GM18508 (cell line): ENCODE measurements at regions not wholly inside any gene's neighbourhood (a gene's known extent, or its start where the extent isn't known, plus 50 kb on each side); places are given as distances from the start of the nearest gene placed in this dataset.
"Not testable (repeated sequence)": the region's sequence is repeated elsewhere in the genome, so short reads cannot be mapped to it uniquely, and the experiment has no call there.

Experiments used
- ATAC-seq: cut with Tn5 transposase; IDR thresholded peaks from one replicate; pipeline ENCODE4 v1.9.1; 2021; ENCODE audit warnings: moderate number of reproducible peaks; ENCODE audit not compliant: insufficient read depth, unreplicated experiment

DNA sequence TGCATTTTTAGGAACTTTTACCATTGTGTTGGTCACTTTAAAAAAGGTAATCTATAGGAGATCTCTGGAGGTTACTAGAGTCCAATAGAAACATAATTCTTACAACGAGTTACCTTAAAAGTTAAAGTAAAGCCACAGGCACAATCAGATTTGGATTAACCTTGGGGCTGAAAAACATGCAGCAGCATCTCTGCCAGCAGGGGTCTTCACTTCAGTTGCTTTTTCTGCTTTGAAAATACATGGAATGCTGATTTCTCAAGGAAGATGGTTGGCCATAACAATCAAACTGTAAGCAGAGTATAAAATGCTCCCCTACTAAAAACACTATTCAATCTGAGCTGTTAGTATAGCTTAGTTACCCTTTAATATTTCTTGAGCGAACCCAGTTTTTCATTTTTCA is 1072.3 kb upstream of the PCDH10 start:
- ATAC-seq = no peak

DNA sequence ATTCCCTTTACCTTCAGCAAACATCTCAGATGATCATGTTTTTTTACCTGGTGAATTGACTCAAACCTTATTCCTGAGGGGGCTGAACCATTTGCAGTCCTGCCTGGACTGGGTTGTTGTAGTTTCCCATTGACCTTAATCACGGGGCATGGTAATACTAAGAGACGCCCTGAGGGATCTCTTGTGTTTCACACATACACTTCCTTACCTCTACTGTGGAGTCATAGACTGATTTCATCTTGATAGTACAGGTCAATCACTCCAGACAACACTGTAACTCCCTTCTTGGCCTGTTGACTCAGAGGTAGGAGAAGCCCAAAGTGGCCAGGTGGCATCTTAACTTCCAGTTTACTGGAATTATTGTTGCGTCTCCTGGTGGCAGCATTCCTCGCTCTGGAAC is 1064.0 kb upstream of the PCDH10 start:
- no peak for ATAC-seq

DNA sequence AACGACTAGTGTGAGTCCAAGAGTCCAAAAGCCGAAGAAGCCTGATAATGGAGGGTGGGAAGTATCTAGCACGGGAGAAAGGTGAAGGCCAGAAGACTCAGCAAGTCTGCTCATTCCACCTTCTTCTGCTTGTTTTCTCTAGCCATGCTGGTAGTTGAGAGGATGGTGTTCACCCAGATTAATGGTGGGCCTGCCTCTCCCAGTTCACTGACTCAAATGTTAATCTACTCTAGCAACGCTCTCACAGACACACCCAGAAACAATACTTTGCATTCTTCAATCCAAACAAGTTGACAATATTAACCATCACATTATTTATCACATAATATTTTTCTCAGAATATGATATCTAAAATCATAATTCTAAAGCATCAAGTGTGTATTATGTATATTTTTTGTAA is 1055.1 kb upstream of the PCDH10 start:
- ATAC-seq = no peak

DNA sequence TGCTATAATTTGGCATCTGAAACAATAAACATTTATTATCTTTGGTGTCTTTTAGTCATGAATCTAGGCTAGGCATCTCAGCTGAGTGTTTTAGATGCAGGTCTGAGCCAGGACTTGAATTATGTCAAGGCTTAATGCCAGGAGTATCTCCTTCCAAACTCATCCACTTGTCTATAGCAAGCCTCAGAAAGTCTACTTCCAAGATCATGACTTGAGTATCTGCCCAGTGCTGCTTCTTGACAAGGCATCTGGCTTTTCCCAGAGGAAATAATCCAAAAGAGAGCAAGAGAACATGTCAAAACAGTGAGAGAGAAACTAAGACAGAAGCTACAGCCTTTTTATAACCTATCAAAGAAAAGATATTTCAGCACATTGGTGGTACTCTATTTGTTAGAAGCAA is 1052.1 kb upstream of the PCDH10 start:
- ATAC-seq = no peak

DNA sequence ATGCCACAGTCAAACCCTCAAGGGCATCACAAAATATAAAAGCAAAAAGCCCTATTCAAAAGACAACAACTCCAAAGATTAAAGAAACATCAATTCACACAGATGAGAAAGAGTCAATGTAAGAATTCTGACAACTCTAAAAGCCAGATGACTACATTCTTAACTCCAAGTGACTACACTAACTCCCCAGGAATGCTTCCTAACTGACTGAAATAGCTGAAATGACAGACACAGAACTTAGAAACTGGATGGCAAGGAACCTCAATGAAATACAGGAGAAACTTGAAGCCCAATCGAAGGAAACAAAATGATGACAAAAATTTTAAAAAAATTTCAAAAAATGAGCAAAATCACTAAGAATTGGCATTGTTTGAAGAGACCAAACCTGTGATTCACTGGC is 1047.6 kb upstream of the PCDH10 start:
- no peak for ATAC-seq

DNA sequence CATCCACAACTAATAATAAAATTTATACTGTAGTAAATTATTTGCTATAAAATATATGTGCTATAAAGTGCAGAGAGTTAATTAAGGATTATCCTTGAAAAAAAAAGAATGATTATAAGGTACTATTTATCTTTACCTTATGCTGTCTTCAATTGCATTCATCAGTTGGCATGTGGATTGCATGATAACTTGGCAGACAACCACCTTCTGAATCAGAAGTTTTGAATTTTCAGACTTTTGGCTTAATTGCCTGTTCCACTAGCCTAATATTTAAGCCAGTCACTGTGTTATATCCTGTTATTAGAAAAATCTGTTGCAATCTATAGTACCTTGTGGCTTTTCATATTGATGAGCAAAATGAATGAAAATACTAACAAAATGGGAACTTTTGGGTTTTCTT is 1040.3 kb upstream of the PCDH10 start:
- ATAC-seq = no peak

DNA sequence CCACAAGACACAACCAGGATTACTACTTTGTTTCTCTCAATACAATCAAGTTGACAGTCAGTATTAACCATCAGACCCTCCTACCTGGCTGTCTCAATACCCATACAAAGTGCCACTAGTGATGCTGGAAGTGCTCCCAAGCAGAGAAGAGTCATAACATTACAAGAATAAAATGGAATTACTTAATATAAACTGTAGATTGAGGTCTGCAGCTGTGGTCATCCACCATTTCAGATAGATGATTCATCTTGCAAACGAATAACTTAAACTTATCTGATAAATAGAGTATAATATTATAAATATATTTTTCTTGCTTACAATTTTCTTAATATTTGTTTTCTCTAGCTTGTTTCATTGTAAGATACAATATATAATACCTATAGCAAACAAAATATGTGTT is 1034.2 kb upstream of the PCDH10 start:
- no peak for ATAC-seq

DNA sequence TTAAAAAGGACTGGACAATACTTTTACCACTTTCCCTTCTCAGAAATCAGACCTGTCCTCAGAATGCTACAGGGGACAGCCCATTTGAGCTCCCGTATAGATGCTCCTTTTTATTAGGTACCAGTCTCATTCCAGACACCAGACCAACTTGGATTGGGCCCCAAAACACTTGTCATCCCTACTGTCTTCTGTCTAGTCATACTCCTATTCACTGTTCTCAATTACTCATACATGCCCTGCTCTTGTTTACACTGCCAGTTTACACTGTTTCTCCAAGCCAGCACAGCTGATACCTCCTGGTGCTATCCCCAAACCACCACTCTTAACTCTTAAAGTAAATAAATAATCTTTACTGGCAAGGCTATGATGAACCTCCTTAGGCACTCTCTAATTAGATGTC is 1026.4 kb upstream of the PCDH10 start:
- ATAC-seq = not testable (repeated sequence)

DNA sequence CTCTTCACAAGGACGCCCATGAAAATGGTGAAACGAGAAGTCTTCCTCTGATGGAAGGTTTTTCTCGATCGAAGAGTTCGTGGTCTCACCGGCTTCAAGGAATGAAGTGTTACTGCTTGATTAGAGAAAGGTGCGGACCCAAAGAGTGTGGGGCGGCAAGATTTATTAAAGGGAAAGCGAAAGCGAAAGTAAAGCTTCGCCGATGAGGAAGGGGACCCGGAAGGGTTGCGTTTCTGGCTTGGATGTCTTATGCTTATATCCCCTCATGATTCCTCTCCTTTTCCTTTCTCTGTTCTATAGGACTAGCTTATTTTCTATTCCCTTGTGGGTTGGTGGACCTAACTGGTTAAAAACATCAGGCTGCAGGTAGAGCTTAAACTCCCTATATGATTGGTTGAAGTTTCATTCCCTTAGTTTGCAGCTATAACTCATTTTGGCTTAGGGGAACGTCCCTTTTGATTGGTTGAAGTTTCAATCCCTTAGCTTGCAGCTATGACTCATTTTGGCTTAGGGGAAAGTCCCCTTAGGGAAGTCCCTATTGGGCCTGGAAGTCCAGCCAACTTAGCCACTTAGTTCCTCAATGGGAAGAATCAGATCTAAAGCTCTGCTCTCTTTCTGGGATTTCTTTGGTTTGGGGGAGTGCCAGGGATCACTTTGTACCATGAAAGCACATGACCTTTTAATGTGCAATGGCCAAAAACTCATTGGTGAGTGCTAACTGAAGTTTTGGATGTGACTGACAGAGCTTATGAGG is 1025.0 kb upstream of the PCDH10 start:
- ATAC-seq = no peak

DNA sequence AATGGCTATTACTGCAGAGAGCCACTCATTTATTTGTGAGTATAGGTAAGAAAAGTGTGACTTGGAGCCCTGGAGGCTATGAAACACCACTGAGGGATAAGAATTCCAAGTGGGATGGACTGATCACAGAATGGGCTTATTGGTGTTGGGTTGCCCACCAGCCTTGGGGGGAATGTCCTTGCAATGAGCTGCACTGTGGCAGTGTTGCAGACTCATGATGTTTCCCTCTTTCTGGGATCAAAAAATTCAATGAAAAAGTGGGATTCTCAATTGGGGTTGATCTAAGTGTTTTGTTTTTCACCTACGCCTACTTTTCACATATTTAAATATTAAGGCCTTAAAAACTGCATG is 1024.5 kb upstream of the PCDH10 start:
- no peak for ATAC-seq

DNA sequence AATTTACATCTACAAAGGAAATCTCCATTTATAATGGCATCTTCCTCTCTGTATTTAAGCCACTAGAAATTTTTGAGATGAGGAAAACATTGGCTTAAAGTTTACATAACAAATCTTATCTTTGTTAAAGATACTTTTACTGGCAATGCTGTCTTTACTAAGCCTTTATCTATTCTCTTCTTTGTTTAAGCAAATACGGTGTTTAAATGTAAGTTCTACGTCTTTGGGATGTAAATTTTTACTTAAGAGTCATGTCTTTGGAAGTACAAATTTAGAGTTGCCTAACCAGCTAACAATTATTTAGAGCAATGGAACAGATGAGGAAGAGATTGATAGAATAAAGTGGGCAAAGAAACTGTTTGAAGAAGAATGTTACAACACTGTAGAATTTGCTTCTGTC is 1024.0 kb upstream of the PCDH10 start:
- no peak for ATAC-seq

DNA sequence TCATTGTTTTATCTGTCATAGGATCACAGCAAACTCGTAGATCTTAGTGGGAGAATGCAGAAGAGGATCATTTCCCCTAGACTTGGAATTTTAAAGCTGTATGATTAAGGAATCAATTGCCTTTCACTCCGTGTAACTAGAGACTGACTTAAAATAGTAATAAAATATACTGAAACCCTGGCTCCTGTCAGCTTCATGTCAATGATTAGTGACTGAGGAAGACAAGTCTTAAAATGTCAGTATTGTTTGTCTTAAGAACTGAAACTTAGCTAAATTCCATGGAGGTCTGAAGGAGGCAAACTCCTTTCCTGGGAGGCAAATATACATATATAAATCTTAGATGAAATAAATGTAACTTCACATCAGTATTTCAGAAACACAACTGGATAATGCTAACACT is 1016.7 kb upstream of the PCDH10 start:
- no peak for ATAC-seq

DNA sequence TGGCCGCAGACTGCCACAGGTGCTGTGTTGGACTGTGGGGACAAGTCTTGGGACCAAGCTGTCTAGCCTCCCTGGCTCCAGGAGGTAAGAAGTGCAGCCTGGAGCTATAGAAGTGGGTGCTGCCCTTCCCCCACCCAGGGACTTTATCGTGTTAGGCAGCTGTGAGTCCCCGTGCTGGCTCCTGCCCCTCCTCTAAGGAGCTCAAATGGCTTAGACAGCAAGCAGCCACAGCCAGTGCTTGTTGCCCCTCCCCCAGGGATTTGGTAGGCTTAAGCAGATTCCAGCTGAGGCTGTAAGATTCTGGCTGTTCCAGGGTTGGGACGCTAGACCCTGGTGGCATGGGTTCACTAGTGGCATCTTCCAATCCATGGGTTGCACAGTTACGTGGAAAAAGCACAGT is 979.4 kb upstream of the PCDH10 start:
- ATAC-seq = no peak

DNA sequence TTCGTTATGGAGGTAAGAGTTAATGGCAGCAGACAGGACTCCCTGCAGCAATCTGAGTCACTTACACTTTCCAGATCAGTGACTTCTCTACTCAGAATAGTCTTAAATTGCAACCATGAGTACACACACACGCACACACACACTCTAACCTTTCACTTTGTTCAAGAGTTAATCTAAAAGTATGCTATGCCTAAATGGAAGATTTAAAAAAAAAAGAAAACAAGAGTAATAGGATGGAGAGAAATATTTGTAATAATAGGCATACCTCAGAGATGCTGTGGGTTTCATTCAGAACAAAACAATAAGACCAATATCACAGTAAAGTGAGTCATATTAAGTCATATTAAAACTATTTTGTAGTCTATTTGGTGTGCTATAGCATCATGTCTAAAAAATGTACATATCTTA is 969.1 kb upstream of the PCDH10 start:
- ATAC-seq = no peak

DNA sequence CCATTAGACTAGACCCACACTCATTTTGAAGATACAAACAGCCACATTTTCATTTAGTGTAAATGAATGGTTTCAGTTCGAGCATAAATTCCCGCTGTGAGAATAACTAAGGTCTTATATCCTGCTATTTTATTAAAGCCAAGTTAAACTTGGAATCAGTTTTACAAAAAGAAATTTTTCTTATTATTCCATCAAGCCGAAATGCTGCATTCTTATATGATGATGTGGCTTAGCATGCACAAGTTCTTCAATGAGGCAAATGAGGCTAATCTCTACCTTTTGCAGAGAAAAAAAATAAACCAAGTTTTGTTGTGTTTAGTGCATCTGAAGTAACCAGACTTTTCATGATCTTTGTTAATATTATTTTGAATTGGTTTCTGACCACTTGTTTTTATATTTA is 953.9 kb upstream of the PCDH10 start:
- ATAC-seq = no peak

DNA sequence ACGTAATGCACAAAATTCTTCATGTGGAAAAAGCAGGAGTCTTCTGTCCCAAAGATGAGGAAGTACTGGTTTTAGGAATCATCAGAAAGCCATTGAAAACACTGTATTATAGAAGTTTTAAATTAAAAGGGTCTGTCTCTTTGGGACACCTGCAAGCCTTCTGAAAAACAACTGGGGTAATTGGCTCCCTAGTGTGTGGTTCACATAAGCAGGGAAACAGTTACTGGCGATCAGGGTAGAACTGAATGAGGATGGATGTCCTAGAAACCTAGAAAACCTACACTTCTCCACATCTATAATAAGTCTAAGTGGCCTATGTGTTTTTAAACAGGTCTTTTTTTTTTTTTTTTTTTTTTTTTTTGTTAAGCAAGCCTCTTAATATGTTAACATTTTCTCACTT is 945.5 kb upstream of the PCDH10 start:
- no peak for ATAC-seq

DNA sequence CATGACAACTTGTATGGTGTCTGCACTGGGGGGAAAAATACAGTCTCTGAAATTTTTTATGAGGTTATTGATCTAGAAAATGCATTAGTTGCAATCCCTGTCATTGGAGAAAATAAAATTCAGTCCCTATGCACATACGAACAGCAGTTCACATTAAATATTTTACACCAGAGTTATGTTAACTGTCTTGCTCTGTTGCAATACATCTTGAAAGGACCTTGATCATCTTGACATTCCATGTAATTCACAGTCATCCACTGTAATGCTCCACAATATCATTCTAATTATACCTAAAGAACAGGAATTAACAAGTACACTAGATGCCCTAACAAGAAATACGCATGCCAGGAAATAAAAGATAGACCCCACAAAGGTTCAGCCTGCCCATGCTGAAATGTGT is 934.6 kb upstream of the PCDH10 start:
- no peak for ATAC-seq

DNA sequence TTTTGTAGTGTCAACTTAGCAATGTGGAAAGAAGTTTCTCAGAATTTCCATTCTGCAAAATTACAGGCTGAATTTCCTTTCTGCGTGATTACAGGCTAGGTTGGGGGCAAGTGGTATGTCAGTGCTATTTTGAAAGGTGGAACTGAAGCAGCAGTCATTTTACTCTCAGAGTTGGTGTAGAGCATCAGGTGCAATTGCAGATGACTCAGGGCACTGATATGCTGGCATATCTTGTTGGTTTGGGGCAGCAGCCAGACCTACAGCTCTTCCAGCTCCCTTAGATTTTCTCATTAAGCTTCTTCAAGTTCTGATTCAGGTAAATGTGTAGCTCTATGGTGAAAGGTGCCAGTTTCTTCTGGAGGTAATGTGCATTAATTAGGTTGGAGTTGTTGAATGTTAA is 930.7 kb upstream of the PCDH10 start:
- no peak for ATAC-seq

DNA sequence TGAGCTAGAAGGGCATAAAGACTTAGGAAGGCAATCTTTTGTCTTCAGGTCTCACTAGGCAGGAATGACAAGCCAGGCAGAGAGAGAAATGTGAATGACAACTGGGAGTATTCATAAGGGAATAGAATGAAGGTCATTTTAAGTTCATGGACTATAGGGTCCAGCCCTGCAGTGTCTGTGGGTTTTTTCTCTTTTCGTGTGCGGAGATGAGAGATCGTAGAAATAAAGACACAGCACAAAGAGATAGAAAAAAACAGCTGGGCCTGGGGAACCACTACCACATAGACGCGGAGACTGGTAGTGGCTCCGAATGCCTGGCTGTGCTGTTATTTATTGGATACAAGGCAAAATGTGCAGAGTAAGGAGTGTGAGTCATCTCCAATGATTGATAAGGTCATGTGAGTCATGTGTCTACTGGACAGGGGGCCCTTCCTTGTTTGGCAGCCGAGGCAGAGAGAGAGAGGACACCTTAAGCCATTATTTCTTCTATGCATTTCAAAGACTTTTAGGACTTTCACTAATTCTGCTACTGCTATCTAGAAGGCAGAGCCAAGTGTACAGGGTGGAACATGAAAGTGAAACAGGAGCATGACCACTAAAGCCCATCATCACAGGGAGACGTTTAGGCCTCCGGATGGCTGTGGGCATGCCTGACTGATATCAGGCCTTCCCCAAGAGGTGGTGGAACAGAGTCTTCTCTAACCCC is 921.8 kb upstream of the PCDH10 start:
- ATAC-seq = no peak

DNA sequence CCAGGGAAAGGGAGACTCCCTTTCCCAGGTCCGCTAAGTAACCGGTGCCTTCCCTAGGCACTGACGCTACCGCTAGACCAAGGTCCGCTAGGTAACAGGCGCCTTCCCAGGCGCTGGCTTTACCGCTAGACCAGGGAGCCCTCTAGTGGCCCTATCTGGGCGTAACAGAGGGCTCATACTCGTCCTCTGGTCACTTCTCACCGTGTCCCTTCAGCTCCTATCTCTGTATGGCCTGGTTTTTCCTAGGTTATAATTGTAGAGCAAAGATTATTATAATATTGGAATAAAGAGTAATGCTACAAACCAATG is 921.3 kb upstream of the PCDH10 start:
- ATAC-seq = not testable (repeated sequence)

DNA sequence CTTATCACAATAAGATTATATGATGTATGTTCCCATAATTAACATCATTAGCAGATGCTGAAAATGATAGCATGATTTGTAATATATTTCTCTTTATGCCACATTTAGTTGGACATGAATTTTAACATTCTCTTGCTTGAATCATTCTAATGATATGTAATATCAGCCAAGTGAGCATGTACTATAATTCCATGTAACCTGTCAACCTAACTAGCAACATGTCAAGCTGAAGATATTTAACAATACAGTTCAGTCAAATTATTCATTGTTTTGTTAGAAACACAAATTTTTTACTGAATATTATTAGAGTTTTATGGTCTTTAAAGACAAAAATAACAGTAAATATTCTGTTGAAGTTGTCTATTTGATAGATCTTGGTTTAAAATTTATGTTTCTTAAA is 920.4 kb upstream of the PCDH10 start:
- no peak for ATAC-seq

DNA sequence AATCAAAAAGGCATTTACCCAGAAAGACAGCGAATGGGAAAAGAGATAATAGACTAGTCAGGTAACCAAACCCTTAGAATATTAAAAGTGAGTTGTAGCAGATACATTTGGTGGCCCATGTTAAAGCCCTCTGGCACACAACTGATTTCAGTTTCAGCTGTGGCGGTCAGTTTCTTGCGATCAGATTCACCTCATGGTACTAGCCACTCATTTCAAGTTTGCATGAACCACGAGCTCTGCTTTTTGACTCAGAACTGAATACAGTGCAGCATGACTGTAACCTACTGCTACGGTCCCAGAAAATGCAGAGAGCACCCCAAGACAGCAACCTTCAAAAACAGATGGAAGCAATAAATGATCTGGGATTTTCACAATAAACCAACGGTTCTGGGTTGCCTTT is 919.1 kb upstream of the PCDH10 start:
- ATAC-seq = no peak
